Endothelial cell (in vitro differentiated cells): ENCODE measurements at regions not wholly inside any gene's neighbourhood (a gene's known extent, or its start where the extent isn't known, plus 50 kb on each side); places are given as distances from the start of the nearest gene placed in this dataset.
A peak's percentile ranks its signal among the peaks of the same experiment; 100 is the strongest.

Experiments used
- DNase-seq: peaks from one replicate; pipeline ENCODE4 v3.0.0; 2021; ENCODE audit warnings: low spot score
- H3K27ac Mint-ChIP-seq: one replicate; pipeline ENCODE4 v1.8.0; 2021; ENCODE audit warnings: mixed read lengths, inconsistent platforms; ENCODE audit not compliant: unreplicated experiment
- H3K27me3 Mint-ChIP-seq: one replicate; pipeline ENCODE4 v1.8.0; 2021; ENCODE audit warnings: mild to moderate bottlenecking, moderate library complexity, mixed read lengths, inconsistent platforms; ENCODE audit not compliant: unreplicated experiment
- H3K36me3 Mint-ChIP-seq: one replicate; pipeline ENCODE4 v1.8.0; 2021; ENCODE audit warnings: mild to moderate bottlenecking, low read depth, mixed read lengths, inconsistent platforms; ENCODE audit not compliant: unreplicated experiment
- H3K4me1 Mint-ChIP-seq: one replicate; pipeline ENCODE4 v1.8.0; 2021; ENCODE audit warnings: mild to moderate bottlenecking, mixed read lengths, inconsistent platforms; ENCODE audit not compliant: unreplicated experiment
- H3K4me3 Mint-ChIP-seq: one replicate; pipeline ENCODE4 v1.8.0; 2021; ENCODE audit warnings: mild to moderate bottlenecking, mixed read lengths, inconsistent platforms; ENCODE audit not compliant: unreplicated experiment
- H3K9me3 Mint-ChIP-seq: one replicate; pipeline ENCODE4 v1.8.0; 2021; ENCODE audit warnings: mixed read lengths, inconsistent platforms; ENCODE audit not compliant: unreplicated experiment
- TF ChIP-seq, protein P1 (sequence below): fragments of 200-600 bp; sonication (generic); IDR thresholded peaks from one replicate; pipeline ENCODE4 v1.5.0; 2021; ENCODE audit warnings: antibody characterized with exemption; ENCODE audit not compliant: unreplicated experiment

GRCh38 chr10:63783882-63784281, 262.7 kb downstream of the REEP3 start:
- TF ChIP-seq, protein P1, sequence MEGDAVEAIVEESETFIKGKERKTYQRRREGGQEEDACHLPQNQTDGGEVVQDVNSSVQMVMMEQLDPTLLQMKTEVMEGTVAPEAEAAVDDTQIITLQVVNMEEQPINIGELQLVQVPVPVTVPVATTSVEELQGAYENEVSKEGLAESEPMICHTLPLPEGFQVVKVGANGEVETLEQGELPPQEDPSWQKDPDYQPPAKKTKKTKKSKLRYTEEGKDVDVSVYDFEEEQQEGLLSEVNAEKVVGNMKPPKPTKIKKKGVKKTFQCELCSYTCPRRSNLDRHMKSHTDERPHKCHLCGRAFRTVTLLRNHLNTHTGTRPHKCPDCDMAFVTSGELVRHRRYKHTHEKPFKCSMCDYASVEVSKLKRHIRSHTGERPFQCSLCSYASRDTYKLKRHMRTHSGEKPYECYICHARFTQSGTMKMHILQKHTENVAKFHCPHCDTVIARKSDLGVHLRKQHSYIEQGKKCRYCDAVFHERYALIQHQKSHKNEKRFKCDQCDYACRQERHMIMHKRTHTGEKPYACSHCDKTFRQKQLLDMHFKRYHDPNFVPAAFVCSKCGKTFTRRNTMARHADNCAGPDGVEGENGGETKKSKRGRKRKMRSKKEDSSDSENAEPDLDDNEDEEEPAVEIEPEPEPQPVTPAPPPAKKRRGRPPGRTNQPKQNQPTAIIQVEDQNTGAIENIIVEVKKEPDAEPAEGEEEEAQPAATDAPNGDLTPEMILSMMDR: no peak
- no peaks in the 10 kb centered on the region for H3K9me3 Mint-ChIP-seq
- H3K27ac Mint-ChIP-seq: no peak overlapping the region
- no peak overlapping the region for H3K4me3 Mint-ChIP-seq
- H3K36me3 Mint-ChIP-seq: no peaks in the 10 kb centered on the region
- no peak for DNase-seq
- H3K4me1 Mint-ChIP-seq: peaks cover 2% of the 10 kb centered on the region
- H3K27me3 Mint-ChIP-seq: peaks cover 3% of the 10 kb centered on the region

DNA sequence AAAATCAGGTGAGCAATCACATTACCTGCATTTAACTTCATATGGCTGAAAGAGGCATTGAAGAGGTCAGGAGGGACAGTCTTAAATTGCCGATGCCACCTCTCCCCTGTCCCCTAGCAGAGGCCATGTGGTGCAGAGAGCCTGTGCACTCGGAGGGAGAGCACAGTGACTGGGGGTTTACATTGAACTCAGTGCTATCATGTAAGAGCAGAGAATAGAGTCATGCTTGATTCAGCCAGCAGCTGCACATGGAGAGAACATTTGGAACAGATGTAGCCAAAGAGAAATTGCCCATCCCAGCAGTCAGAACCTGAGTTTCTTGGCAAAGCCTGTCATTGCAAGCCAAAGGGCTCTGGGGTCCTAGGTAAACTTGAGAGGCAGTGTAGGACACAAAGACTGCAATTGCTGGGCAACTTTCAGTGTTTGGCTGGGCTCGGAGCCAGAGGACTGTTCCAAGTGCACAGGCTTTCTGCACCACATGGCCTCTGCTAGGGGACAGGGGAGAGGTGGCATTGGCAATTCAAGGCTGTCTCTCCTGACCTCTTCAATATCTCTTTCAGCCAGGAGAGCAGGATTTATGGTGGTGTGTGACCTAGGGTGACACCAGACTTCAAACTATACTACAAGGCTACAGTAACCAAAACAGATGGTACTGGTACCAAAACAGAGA, 267.1 kb downstream of the REEP3 start:
- TF ChIP-seq, protein P1: no peak

DNA sequence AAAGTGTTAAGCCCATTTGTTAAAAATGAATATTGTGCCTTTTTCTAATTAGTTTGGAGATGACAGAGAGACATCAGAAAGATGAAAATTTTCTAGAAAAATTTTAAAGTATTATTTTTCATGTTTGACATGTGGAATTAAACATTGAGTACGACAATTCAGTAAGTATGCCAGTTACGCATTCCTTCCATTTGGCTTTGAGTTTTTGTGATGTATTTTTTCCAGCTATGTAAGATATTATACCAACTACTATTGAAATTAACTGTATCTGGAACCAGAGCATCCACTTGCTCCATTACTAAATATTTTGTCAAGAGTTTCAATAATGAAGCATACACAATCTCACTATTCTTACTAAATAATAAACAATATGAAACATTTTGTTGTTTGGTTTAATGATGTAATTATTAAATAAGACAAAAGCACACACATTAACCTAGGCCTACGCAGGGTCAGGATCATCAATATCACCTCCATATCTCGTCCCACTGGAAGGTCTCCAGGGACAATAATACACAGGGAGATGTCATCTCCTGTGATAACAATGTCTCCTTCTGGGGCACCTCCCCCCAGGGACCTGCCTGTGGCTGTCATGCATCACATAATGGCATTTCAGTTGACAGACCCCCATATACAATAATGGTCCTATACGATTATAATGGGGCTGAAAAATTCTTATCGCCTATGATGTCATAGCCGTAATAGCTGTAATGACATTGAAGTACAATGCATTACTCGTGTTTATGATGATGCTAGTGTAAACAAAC, 274.1 kb downstream of the REEP3 start:
- peaks cover 20% of the 10 kb centered on the region for H3K4me1 Mint-ChIP-seq
- H3K4me3 Mint-ChIP-seq: no peak overlapping the region
- H3K9me3 Mint-ChIP-seq: no peaks in the 10 kb centered on the region
- no peak for DNase-seq
- H3K27me3 Mint-ChIP-seq: peaks cover 1% of the 10 kb centered on the region
- TF ChIP-seq, protein P1: no peak
- no peaks in the 10 kb centered on the region for H3K36me3 Mint-ChIP-seq
- no peak overlapping the region for H3K27ac Mint-ChIP-seq

More for the DNA sequence above, 267.1 kb downstream of the REEP3 start:
- Mint-ChIP-seq H3K27ac (no peak overlapping the region), H3K4me3 (no peak overlapping the region), H3K27me3 (no peaks in the 10 kb centered on the region), H3K36me3 (no peaks in the 10 kb centered on the region), H3K9me3 (no peaks in the 10 kb centered on the region), H3K4me1 (no peaks in the 10 kb centered on the region)
- no peak for DNase-seq

- peaks cover 20% of the 10 kb centered on the region for H3K4me1 Mint-ChIP-seq
- no peaks in the 10 kb centered on the region for H3K9me3 Mint-ChIP-seq
- H3K27ac Mint-ChIP-seq: peak overlapping the region; percentile 81
- TF ChIP-seq, protein P1: no peak
- H3K27me3 Mint-ChIP-seq: no peaks in the 10 kb centered on the region
- H3K36me3 Mint-ChIP-seq: no peaks in the 10 kb centered on the region
- H3K4me3 Mint-ChIP-seq: no peak overlapping the region
- peak; percentile 35 for DNase-seq
Observed at GRCh38 chr10:63798599-63799498, 277.6 kb downstream of the REEP3 start.
